ENCODE measurements at regions not wholly inside any gene's neighbourhood (a gene's known extent, or its start where the extent isn't known, plus 50 kb on each side); places are given as distances from the start of the nearest gene placed in this dataset.

DNA sequence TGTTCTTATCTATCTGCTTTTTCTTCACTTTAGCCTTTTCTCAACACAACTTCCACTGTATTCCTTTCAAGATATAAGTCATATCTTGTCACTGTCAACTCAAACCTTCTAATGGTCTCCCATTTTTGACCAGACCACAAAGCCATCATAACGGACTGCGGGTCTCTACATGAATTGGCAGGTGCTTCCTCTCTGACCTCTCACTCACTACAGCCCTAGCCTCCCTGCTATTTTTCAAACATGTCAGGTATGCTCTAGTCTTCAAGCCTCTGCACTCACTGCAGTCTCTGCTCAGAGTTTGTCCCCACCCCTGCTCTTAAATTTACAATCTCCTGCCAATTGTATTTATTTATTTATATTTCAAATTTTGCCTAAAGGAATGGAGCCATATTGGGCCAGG lies 858.1 kb downstream of the TRIB2 start:
- Histone ChIP-seq H3K27me3 (no peaks in the 10 kb centered on the region), H3K4me3 (no peak overlapping the region), H3K4me1 (ENCODE audit: low read depth) (no peaks in the 10 kb centered on the region), H3K9me3 (ENCODE audit: low read depth) (no peaks in the 10 kb centered on the region), H3K27ac (no peak overlapping the region), H3K36me3 (no peaks in the 10 kb centered on the region)
- TF ChIP-seq, protein P1, sequence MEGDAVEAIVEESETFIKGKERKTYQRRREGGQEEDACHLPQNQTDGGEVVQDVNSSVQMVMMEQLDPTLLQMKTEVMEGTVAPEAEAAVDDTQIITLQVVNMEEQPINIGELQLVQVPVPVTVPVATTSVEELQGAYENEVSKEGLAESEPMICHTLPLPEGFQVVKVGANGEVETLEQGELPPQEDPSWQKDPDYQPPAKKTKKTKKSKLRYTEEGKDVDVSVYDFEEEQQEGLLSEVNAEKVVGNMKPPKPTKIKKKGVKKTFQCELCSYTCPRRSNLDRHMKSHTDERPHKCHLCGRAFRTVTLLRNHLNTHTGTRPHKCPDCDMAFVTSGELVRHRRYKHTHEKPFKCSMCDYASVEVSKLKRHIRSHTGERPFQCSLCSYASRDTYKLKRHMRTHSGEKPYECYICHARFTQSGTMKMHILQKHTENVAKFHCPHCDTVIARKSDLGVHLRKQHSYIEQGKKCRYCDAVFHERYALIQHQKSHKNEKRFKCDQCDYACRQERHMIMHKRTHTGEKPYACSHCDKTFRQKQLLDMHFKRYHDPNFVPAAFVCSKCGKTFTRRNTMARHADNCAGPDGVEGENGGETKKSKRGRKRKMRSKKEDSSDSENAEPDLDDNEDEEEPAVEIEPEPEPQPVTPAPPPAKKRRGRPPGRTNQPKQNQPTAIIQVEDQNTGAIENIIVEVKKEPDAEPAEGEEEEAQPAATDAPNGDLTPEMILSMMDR (IDR thresholded peaks at IDR 0.05; ENCODE audit: low read depth, low read length), result no peak
- DNase-seq (ENCODE audit: low read depth in 1 of 2, low spot score in 1 of 2), result no peak

DNA sequence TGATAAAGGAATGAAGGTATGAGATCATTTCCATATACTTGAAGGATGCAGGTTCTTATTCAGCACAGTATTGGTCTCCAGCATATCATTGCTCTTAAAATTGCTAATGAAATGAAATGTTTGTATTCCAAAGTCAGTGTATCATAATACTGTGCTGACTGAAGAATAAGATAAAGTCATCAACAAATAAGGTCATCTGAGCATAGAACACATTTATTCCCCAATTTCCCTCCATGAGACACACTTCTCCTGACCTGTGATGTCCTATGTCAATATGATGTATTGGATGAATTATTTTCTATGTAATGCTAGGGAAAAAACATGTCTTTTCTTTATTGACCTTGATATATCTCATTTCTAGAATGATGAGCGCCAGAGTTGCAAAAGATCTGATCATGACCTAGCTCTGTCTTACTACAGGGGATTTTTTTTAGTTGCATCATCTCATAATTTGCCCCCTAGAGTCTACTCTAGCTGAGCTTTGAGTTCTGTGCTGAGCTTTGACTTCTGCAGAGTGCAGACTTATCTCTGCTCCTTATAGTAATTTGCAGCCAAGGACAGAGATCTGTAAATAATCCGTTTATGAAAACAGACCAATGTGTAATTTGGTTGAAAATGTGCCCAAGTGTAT lies 859.8 kb downstream of the TRIB2 start:
- Histone ChIP-seq H3K4me3 (no peak overlapping the region), H3K36me3 (no peaks in the 10 kb centered on the region), H3K9me3 (ENCODE audit: low read depth) (no peaks in the 10 kb centered on the region), H3K27ac (no peak overlapping the region), H3K4me1 (ENCODE audit: low read depth) (no peaks in the 10 kb centered on the region), H3K27me3 (no peaks in the 10 kb centered on the region)
- TF ChIP-seq, protein P1 (IDR thresholded peaks at IDR 0.05; ENCODE audit: low read depth, low read length), result no peak
- DNase-seq (ENCODE audit: low read depth in 1 of 2, low spot score in 1 of 2), result no peak

DNA sequence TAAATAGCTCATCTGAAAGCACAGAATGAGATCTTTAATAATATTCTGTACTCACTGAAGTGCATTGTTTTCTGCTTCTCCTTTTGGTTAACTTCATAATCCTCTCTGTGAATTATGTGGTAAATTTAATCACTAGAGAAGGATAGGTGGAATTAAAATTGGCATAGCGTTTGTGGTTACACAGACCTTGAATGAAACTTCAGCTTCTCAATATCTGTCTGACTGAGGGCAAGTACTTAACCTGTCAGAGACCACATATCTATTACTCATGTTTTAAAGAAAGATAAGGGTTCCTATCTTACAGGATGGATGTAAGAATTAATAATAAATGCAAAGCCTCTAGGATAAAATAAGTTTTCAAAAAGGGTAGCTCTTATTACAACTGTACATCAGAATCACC lies 861.8 kb downstream of the TRIB2 start:
- H3K27ac ChIP-seq, result no peak overlapping the region
- TF ChIP-seq, protein P1 (IDR thresholded peaks at IDR 0.05; ENCODE audit: low read depth, low read length), result no peak
- H3K4me1 ChIP-seq (ENCODE audit: low read depth), result no peaks in the 10 kb centered on the region
- no peaks in the 10 kb centered on the region for H3K36me3 ChIP-seq
- no peaks in the 10 kb centered on the region for H3K27me3 ChIP-seq
- H3K9me3 ChIP-seq (ENCODE audit: low read depth), result no peaks in the 10 kb centered on the region
- no peak overlapping the region for H3K4me3 ChIP-seq
- no peak for DNase-seq (ENCODE audit: low read depth in 1 of 2, low spot score in 1 of 2)

DNA sequence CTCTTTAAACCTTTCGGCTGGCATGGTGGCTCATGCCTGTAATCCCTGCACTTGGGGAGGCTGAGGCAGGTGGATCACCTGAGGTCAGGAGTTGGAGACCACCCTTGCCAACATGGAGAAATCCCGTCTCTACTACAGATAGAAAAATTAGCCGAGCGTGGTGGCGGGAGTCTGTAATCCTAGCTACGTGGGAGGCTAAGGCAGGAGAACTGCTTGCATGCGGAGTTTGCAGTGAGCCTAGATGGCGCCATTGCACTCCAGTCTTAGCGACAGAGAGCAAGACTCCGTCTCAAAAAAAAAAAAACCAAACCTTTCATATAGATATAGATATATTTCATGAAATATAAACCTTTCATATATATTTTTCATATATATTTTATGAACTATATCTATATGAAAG lies 864.7 kb downstream of the TRIB2 start:
- Histone ChIP-seq H3K4me3 (no peak overlapping the region), H3K9me3 (ENCODE audit: low read depth) (no peaks in the 10 kb centered on the region), H3K27me3 (no peaks in the 10 kb centered on the region), H3K4me1 (ENCODE audit: low read depth) (no peaks in the 10 kb centered on the region), H3K36me3 (no peaks in the 10 kb centered on the region), H3K27ac (no peak overlapping the region)
- TF ChIP-seq, protein P1 (IDR thresholded peaks at IDR 0.05; ENCODE audit: low read depth, low read length), result no peak
- peak in 1 of 2 donors; percentile 4 for DNase-seq (ENCODE audit: low read depth in 1 of 2, low spot score in 1 of 2)

DNA sequence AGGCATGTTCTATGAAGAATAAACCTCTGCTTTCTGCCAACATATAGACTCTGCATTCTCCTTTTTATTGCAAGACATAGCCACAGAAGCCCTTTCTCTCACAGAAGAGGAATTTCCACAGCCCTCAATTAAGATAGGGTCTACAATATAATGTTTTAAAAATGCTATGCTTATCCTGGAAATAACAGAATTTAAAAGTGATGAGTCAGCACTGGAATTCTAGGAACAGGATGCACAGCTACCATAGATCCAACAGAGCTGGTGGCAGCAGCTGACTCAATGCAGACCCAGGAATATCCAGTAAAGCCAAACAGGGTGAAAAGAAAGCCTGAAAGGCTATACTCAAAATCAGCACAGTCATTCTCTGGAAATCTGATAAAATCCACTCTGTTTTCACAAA lies 866.9 kb downstream of the TRIB2 start:
- Histone ChIP-seq H3K27ac (no peak overlapping the region), H3K36me3 (no peaks in the 10 kb centered on the region), H3K9me3 (ENCODE audit: low read depth) (no peaks in the 10 kb centered on the region), H3K4me3 (no peak overlapping the region), H3K4me1 (ENCODE audit: low read depth) (no peaks in the 10 kb centered on the region), H3K27me3 (no peaks in the 10 kb centered on the region)
- TF ChIP-seq, protein P1 (IDR thresholded peaks at IDR 0.05; ENCODE audit: low read depth, low read length), result no peak
- no peak for DNase-seq (ENCODE audit: low read depth in 1 of 2, low spot score in 1 of 2)

Measured in cardiac muscle cell (in vitro differentiated cells and primary cell).